HG02588 (cell line): ENCODE measurements at regions not wholly inside any gene's neighbourhood (a gene's known extent, or its start where the extent isn't known, plus 50 kb on each side); places are given as distances from the start of the nearest gene placed in this dataset.
"Not testable (repeated sequence)": the region's sequence is repeated elsewhere in the genome, so short reads cannot be mapped to it uniquely, and the experiment has no call there.

Experiments
- ATAC-seq: cut with Tn5 transposase; IDR thresholded peaks from one replicate; pipeline ENCODE4 v1.9.1; 2021; ENCODE audit warnings: mild to moderate bottlenecking, moderate library complexity; ENCODE audit not compliant: unreplicated experiment

DNA sequence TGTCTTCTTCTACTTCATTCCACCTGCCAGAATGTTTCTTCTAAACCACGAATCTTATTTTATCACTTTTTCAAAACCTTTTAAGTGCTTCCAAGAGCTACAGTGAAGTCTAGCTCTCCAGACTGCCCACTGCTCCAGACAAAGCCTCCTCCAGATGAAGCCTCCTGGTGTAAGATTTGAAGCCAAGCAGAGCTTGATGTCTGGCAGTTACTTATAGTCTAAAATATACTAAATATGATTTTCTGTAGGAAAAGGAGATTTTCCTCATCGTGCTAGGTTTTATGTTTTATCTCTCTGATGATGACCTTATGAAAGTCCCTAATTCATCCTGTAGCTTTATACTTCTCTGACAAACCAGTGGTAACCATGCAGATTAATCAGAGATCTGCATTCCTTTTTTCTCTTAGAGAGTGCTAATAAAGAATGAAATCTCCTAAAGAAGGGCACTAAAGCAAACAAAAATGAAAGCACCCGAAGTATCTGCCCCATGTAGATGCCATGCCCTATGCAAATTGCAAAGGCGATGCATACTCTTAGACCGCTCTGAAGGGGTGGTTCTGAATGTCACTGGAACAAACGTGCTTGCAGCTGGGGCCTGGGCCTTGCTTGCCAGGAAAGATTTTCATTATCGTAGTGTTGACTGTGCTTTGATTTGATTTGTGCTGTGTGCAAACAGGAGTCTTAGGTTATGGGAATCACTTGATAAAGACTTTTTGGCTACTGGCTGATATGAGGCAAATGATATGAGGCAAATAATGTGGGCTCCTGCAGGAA, 314.2 kb downstream of the PID1 start:
- ATAC-seq, result no peak

DNA sequence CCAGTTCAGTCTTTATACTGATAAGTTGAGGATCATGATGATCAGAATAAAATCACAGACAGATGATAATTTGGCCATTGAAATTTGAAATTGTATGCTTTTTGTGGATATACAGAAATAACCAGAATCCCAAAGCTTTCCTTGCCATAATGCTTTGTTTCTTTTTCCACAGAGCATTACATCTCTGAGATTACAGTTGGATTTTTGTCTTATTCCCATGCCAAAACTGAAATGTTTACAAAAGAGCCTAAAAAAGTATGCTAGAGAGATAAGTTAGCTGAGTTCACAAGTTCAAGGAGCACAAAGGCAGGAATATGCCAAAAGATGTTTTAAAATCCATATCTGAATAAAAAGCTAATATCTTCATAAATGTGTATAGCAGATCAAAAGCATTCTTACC, 321.3 kb downstream of the PID1 start:
- no peak for ATAC-seq

DNA sequence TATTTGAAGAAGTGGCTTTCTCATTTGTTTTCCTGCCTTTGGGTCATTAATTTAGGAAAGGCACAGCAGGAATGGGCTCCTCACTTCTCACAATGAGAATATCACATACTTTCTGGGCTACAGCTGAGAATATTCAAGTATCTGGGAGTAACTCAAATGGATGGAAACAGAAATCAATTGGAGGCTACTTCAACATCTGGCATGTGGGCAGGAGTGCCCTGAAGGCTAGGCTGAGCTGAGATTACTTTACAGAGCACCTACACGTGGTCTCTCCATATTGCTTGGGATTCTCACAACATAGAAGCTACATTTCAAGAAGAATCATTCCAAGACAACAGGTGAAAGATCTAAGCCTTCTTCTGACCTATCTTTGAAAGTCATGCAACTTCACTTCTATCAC, 325.4 kb downstream of the PID1 start:
- no peak for ATAC-seq

DNA sequence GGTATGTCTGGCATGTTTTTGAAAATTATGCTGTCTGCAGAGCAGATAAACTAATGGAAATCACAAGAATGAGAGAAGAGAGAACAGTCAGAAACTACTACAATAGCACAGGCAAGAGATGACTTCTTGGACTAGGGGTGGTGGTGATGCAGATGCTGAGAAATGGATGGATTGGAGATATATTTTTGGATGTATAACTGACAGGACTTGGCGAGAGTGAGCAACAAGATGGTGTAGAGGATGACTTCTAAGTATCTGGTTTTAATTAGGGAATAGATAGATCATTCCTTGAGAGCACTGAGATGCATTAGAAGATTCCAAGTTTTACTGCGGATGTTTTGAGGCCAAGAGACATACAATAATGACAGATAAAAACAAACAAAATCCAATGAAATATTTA, 328.2 kb downstream of the PID1 start:
- no peak for ATAC-seq

DNA sequence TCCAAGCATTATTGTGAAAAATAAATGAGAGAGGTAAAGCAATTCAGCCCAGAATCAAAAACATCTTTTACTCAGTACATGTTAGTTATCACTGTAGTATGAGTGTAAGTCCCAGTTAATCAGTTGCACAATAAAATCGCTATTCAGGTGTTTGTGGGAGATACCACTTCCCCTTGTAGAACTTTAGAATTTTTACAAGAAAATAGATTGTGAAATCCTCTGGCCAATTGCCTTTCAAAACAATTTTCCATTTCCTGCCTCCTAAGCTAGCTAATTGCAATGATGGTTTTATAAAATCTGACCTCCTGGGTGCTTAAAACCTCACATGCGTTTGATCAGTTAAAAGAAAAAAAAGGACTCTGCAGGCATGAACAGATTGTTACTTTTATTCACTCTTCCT, 332.5 kb downstream of the PID1 start:
- no peak for ATAC-seq

DNA sequence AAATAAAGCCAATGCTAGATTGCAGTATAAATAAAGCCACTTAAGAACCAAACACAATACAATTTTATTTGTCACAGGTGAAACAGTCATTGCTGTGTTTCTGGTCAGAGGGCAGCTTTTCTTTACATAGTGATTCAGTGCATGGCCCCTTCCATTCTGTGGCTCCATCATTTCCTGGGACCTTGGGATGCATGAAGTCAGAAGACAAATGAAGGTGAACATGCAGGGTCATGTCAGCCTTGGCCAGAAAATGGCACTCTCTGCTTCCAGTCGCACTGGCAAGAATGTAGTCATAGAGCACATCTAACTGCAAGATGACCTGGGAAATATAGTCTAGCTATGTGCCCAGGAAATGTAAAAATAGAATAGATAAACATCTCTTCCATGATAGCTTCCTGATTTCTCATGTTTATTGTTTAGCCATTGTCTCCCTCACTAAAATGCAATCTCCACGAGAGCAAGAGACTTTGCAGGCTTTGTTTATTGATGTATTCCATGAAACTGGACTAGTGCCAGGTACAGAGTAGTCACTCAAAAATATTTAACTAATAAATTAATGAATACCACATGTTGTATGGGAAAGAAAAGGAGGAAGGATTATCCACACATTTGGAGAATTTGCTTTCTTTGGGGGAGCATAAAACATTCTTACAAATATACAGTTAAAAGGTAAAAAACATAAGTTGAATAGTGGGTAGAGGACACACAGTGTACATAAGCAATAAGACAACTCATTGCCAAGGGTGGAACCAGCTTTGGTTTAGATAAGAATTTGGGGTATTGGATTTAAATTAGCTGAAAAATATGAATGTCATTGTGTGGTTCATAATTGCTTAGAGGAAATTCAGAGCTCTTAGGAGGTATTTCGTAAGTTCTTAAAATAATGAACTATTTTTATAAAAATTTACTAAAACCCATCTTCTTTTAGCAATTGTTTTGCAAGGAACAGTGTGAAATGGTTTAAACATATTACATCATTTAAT, 343.8 kb downstream of the PID1 start:
- ATAC-seq, result no peak

DNA sequence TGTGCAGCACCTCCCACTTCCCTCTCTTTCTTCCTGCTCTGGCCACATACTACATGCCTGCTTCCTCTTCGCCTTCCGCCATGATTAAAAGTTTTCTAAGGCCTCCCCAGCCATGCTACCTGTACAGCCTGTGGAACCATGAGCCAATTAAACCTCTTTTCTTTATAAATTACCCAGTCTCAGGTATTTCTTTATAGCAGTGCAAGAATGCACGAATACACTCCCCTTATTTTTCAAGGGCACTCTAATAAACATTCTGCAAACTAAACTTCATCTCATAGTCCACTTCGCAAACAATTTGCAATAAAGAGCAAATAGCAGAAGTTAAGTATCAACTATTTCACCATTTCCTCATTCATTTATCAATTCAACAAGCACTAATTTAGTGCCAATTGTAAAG, 351.3 kb downstream of the PID1 start:
- no peak for ATAC-seq

DNA sequence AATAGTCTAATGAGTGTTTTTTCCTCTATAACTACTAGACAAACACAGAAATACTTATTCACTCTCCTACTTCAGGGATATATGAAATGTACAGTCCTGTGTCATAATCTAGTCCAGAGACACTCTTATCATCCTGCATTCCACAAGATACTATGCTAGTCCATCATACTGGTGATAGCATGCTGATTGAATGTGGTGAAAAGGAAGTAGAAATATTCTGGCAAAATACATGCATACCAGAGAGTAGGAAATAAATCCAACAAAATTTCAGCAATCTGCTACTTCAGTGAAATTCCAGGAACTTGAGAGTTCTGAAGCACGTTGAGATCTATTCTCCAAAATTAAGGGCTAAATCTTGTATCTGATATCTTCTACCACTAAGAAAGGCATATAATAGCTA, 353.9 kb downstream of the PID1 start:
- no peak for ATAC-seq

DNA sequence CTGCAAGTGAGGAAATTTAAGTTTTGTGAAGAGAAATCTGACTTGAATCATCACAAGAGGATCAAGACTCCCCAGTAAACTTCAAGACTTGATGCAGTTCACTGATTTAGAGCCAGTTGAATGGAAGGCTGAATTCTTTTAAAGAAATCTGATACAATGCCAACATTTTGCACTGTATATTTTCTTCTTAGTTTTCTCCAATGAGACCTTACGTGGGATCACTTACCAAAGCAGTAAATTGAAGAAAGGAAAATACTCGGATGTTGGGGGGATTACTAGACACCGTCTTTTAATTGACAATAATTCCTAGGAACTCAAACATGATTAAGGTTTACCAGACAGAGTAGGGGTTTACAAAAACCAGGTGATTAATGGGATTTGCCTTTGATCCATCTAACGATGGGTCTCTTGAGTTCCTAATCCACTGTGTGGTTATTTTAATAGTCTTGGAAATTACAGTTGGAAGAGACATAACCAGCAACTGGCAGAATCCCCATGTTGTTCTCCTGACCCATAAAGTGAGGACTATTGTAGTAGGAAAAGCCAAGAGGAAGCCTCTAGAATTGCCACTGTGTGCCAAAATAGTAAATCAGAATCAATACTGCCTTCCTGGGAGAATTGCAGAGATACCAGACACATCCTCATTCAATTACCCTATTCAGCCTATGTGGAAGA, 354.5 kb downstream of the PID1 start:
- ATAC-seq, result no peak

DNA sequence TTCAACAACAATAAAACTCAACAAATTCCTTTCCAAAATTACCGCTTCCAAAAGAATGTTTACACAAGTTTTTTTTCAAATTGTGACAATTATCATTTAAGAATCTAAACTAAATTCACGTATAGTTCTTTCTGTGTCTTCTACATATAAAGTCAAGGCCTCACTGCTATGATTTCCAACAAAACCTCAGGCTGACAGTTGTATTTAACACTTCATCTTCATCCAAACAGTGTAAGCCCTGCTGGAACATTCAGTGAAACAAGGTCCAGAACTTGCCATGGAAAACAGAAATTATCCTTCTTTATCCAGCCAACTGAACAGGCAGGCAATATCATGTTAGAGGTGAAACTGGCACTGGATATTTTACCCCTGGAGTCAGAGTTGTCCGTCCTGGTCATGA, 357.9 kb downstream of the PID1 start:
- no peak for ATAC-seq

DNA sequence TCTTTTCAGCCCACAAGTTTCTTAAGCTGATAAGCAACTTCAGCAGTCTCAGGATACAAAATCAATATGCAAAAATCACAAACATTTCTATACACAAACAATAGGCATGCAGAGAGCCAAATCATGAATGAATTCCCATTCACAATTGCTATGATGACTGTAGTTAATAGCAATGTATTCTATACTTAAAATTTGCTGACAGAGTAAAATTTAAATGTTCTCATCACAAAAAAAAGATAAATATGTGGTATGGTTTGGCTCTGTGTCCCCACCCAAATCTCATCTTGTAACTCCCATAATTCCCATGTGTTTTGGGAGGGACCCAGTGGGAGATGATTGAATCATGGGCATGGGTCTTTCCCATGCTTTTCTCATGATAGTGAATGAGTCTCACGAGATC, 360.2 kb downstream of the PID1 start:
- not testable (repeated sequence) for ATAC-seq

DNA sequence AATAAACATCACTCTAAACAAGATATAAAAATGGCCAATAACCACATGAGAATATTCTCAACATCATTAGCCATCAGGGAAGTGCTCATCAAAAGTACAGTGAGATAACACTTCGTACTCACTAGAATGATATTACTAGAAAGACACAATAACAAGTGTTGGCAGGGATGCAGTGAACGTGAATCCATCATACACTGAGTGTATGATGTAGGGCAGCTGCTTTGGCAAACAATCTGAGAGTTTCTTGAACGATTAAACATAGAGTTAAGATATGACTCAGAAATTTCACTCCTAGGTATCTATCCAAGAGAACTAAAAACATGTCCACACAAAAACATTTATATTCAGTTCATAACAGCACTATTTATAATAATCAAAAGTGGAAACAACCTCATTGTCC, 368.9 kb downstream of the PID1 start:
- no peak for ATAC-seq

DNA sequence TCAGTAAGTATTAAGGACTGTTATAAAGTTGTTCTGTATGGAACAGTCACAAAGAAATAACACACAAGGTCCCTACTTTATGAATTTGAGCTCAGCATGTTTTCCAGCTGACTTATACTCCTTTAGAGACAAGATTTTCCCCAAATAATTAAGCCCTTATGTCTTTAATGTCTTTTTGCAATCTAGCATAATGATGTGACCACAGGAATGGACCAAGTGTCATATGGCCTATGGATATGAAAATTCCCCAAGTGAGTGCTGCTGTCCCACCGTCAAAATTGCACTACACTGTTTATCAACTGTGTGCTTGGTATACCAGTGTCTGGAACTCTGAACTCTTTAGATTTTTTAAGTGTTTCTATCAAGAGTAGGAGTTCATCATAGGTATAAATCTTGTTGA, 369.6 kb downstream of the PID1 start:
- no peak for ATAC-seq

DNA sequence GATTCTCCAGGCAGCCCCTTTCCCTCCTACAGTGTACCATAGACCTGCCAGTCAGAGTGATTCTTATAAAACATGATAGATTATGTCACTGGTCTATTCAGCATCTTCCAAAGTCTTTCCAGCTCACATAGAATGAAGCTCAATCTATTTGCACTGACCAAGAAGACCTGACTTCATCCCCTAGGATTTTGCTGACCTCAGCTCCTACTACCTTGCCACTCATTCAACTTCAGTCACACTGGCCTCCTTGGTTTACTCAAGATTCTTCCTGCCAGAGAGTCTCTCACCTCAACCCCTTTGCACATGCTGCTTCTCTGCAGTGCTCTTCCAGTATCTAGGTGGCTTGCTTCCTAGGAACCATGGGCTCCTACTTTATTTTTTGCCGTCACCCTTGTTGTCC, 392.9 kb downstream of the PID1 start:
- ATAC-seq, result no peak

DNA sequence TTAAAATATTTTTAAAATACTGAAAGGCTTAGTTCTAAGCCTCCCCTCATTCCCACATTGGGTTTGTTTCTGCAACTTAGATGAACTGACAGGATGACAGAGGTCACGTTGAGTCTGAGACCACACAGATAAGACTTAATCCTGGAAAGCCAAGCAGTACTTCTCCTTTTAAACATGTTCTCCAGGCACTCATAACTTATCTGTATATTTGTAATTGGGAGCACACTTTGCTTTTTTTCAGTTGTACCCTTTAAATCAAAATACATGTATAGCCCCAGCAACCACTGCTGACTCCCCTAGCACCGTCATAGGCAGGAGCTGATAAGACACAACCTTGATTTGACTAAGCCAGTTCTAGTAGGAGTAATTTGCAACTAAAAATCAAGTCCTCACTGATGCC, 394.8 kb downstream of the PID1 start:
- no peak for ATAC-seq

DNA sequence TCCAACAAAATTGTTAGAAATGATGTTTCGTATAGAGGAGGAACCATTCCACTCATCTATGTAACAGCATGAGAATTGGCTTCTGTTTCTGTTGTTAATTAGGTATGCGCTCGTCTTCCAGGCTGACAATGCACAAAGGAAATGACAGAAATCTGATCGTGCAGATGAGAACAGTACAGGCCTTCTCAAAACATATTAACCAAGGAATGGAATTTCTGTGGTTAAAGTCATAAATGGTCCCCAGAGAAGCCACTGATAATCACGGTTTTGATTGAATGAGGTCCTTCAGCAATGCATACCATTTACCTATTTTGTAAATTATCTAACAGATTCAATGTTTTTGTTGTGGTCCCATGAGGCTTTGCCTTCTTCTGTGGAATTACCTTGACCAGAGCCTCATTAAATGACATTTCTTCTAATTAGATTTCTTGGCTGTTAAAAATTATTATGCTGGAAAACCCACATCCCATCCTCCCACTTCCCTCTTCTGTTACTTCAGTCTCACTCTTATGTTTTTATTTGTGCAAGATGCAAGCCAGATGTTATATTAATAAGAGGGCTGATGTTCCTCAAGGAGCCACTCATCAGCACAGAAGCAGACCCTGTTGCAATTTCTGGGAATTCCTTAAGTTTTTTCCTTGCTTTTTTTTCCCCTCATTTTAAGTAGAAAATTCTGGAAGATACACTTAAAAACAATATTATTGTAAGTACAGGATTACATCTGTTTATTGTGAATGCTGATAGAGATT, 395.8 kb downstream of the PID1 start:
- no peak for ATAC-seq

DNA sequence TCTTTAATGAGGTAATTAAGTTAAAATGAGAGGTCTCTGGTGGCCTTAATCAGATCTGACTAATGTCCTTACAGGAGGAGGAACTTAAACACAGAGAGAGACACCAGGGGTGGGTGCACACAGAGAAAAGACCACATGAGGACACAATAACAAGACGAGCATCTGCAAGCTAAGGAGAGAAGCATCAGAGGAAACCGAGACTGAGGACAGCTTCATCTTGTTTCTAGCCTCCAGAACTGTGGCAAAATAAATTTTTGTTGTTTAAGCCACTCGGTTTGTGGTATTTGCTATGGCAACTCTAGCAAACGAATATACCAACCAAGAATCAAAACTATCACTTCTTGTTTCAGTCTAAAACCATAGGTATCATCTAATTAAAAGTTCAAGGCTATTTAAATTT, 400.1 kb downstream of the PID1 start:
- ATAC-seq, result no peak

DNA sequence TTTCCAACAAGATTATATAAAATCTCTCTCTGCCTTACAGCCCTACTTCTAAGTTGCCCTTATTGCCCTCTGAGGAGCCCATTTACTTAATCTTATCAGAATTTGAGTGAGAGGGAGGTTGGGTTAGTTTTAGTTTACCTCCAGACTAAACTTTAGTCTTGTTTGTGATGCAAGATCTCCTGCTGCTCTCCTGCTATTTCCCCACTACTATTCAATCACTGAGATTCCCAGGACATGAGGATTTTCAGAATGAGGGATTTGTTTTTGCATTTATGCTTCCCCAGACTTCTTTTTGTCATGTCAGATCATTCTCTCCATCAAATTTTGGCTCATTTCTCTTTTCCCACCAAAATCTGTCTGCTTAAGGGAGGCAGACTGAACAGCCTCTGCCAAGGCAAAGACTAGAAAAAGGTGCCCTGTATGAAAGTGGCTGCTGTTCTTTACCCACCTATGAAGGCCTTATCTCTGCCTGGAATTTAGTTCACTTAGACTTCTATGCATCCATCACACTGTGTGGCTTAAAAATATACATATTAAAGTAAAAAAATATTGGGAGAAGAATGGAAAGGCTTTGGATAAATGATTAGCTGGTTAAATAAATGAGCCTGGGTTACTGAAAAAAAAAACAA, 401.3 kb downstream of the PID1 start:
- no peak for ATAC-seq

DNA sequence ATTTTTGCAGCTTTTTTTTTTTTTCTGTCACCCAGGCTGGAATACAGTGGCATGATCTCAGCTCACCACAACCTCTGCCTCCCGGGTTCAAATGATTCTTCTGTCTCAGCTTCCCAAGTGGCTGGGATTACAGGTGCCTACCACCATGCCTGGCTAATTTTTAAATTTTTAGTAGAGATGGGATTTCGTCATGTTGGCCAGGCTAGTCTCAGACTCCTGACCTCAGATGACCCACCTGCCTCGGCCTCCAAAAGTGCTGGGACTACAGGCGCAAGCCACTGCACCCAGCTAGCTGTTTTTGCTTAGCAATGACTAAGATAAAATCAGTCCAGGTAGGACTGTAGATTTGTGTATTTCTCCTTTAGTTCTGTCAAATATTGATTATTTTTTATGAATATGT, 403.7 kb downstream of the PID1 start:
- ATAC-seq, result no peak

DNA sequence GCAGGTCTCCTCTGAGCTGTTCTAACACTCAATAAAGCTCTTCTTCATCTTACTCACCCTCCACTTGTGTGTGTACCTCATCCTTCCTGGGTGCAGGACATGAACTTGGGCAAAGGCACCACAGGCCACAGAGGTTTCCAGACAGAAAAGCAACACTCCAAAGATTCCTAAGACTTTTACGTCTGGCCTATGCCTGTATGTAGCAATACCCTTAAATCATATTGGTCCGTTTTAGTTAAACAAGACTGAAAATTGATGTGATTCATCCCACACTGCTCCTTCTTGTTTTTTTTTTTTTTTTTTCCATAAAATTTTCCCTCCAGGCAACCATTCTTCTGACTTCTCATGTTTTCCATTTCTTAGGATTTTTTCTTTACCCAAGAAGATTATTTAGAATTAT, 404.3 kb downstream of the PID1 start:
- ATAC-seq, result no peak
